ENCODE measurements at regions not wholly inside any gene's neighbourhood (a gene's known extent, or its start where the extent isn't known, plus 50 kb on each side); places are given as distances from the start of the nearest gene placed in this dataset.

DNA sequence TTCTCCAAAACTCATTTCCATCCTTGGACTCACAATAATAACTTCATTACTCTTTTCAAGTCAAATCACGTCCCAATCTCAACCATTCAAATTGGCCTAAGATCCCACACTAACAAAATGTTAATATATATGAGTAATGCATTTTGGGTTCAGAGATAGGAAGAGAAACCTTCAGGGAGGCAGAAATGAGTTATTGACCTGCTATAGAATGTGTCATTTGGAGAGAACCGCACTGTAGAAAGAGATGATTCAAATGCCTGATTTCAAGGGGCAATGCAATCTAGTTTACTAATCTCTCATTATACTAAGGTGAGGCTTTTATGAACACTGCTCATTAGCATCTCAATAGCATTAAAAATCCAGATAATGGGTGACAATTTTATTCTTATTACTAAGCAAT lies 1595.0 kb upstream of the GOT2 start:
- FAIRE-seq, result no peak

DNA sequence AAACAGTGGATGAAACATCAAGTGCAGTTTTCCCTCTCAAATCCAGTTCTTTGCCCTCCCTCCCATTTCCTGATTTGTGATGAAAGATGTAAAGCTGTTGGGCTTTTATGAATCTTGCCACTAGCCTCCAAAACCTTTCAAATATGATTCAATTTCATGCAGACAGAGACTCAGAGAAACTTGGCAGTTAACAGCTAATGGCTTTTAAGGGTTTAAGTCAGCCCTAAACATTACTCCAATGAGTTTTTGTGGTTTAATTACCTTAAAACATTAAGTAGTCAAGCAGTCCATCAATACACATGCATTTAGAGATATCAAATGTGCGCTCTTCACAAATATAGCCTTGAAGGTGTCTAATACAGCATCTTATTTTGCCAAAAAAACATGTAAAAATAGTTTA lies 1594.0 kb upstream of the GOT2 start:
- FAIRE-seq, result no peak

- no peak for FAIRE-seq
Measured at GRCh38 chr16:60318486-60318885, 1584.4 kb upstream of the GOT2 start.

- FAIRE-seq, result no peak
Measured at GRCh38 chr16:60310846-60311445, 1576.8 kb upstream of the GOT2 start.

GRCh38 chr16:60304720-60305119 lies 1570.6 kb upstream of the GOT2 start:
- no peak for FAIRE-seq

- no peak for FAIRE-seq
Measured at GRCh38 chr16:60304066-60304465, 1570.0 kb upstream of the GOT2 start.

- FAIRE-seq, result no peak
Measured at GRCh38 chr16:60302676-60303075, 1568.6 kb upstream of the GOT2 start.

DNA sequence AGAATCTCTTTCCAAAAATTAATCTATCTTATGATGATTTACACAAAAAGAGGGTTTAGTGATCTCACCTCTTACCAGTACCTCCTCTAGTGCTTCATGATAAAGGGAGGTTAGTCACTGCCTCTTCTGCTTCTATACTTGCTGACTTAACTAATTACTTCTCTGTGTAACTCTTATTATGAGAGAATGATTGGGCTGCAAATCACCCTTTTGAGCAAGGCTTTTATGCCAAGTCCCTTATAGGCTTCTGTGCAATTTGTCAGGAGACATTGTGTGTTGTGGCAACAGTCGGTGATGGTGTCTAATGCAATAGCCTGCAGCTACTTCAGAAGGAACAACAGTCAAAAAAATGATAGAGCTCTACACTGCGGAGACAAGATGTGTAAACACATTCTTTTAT lies 1568.1 kb upstream of the GOT2 start:
- no peak for FAIRE-seq

GRCh38 chr16:60299241-60299776 lies 1565.2 kb upstream of the GOT2 start:
- no peak for FAIRE-seq

DNA sequence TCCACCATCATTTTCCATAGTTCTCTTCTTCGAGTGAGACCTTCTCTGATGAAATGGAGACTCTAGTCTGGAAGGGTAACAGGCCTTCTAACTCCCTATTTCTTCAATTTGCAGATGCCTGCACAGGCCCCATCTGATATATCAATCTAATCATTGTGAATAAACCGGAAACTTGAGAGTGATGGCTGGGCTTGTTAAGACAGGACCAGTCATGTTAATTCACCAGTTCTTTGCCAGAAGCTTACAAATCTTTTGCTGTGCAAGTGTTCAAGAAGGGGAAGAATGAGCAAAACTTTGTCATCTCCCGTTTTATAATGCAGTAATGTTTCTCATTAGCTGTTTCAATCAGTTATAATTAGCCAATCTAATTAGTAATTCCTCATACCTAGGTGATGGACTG lies 1561.3 kb upstream of the GOT2 start:
- FAIRE-seq, result no peak

DNA sequence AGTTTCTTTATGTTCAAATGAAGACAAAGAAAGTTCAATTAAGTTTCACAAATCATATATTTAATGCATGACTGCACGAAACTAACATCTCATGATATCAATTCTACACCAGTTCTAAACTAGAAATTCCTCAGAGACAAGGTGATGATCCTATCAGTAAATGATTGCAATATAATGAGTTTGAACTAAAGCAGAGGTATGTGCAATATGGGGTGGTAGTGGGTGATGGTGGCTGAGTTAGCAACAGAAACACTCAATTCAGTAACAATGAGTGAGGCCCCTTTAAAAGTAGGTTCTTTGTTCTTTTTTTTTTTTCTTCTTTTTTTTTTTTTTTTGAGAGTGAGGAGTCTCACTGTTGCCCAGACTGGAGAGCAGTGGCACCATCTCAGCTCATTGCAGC lies 1551.7 kb upstream of the GOT2 start:
- FAIRE-seq, result no peak

DNA sequence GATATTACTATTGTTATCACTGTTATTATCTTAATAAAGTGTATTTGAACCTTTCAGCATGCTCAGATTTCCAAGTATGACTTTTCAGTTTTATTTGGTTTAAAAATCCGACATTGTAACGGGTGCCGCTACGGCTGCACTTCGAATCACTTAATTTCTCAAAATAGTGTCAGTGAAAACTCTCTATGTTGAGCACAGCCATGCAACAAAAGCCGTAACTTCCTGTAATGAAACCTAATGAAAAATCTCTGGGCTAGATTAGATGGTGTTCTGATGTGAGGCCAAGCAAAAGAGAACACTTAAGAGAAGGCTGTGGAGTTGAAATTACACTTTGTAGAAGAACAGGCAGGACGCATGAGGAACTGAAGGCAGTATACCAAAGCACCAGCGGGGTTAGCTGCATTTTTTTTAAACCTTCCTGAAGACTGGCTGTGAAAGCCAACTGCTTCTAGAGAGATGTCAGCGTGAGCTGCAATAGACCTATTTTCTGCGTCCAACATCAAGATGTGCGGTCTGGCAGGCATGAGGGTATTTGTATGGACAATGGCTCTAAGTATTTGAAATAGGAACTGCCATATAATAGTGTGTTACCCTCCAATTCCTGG lies 1545.0 kb upstream of the GOT2 start:
- no peak for FAIRE-seq

GRCh38 chr16:60274431-60275019 lies 1540.4 kb upstream of the GOT2 start:
- FAIRE-seq, result no peak

- no peak for FAIRE-seq
Measured at GRCh38 chr16:60271781-60272180, 1537.7 kb upstream of the GOT2 start.

DNA sequence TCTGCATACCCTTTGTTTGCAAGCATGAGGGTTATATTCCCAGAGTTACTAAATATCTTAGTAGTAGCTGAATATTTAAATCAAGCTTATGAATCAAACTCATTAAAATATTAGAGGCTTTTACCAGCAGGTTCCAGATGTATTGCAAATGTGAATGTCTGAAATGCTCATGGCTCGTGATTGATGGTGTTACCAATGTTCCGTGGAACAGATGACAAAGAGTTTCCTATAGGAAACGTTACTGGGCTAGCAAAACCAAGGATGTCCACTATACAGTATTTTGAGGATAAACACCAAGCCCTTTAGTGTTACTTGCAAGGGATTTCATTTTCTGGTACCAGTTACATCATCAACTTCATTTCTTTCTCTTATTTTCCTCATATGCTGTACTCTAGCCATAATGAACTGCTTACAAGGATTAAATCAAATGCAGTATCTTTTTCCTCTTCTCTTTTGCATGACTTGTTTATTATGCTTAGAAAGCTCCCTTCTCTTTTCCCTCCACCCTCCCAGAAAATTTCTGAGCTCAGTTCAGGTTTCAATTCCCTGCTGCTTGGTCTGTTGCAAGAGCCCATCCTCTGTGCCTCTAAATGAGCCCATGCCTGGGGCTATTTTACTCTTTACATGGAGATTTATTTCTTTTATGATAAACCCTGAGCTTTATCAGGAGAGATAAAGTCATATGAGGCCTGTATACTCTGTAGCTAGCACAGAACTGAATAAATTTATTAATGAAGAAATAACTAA lies 1537.1 kb upstream of the GOT2 start:
- FAIRE-seq, result no peak

GRCh38 chr16:60261425-60261824 lies 1527.3 kb upstream of the GOT2 start:
- no peak for FAIRE-seq

- FAIRE-seq, result no peak
Measured at GRCh38 chr16:60259956-60260355, 1525.8 kb upstream of the GOT2 start.

GRCh38 chr16:60246086-60246485 lies 1512.0 kb upstream of the GOT2 start:
- no peak for FAIRE-seq

DNA sequence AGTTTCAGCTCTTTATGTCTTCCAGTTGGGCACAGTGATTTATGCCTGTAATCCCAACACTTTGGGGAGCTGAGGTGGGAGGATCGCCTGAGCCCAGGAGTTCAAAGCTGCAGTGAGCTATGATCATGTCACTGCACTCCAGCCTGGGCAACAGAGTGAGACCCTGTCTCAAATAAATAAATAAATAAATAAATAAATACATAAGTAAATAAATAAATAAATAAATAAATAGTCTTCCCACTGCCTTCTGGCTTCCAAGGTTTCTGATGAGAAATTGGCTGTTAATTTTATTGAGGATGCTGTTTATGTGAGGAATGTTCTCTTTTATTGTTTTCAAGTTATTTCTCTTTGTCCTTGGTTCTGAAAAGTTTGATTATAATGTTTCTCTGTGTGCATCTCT lies 1507.6 kb upstream of the GOT2 start:
- FAIRE-seq, result no peak

- no peak for FAIRE-seq
Measured at GRCh38 chr16:60230666-60231065, 1496.5 kb upstream of the GOT2 start.

DNA sequence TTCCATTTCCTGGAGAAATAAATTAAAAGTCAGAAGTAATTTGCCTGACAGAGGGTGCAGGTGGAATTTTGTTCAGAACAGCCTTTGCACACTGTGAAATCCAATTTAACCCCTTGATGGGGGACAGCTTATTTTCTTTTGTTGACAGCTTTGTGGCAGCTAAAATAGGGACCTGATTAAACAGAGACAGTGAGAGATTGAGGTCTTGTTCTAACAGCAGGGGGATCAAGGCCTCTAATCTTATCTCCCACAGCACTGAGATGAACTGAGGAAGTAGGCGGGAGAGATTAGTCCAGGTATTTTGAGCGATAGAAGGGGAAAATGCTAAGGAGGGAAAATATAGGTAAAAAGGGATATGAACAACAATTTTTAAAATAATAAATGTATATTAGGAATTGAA lies 1491.4 kb upstream of the GOT2 start:
- no peak for FAIRE-seq

GRCh38 chr16:60217787-60218186 lies 1483.7 kb upstream of the GOT2 start:
- no peak for FAIRE-seq

- no peak for FAIRE-seq
Measured at GRCh38 chr16:60214311-60214710, 1480.2 kb upstream of the GOT2 start.

- no peak for FAIRE-seq
Measured at GRCh38 chr16:60206516-60206915, 1472.4 kb upstream of the GOT2 start.
